GM12878 (cell line): ENCODE measurements at regions not wholly inside any gene's neighbourhood (a gene's known extent, or its start where the extent isn't known, plus 50 kb on each side); places are given as distances from the start of the nearest gene placed in this dataset.

Experiments
- ATAC-seq: fragments of 200-7000 bp; cut with Tn5 transposase; 3 replicates; pipeline ENCODE4 v1.9.1; 2020; ENCODE audit warnings: mild to moderate bottlenecking, moderate library complexity
- BruUV-seq: library from RNA; stranded (reverse); fragments of 400-500 nt; replicated peaks from 2 replicates; lab custom pipeline; 2021; lab: Mats Ljungman, UMichigan
- CTCF ChIA-PET: fragments of 300-600 bp; sonication (Branson Sonifier 250); formaldehyde crosslinking; extraction: SDS; loops from one replicate; lab custom pipeline; 2021; ENCODE audit warnings: inconsistent platforms; lab: Yijun Ruan, JAX
- POLR2A ChIA-PET: fragments of 350-600 bp; formaldehyde crosslinking; extraction: SDS; loops from one replicate; lab custom pipeline; 2021; ENCODE audit warnings: inconsistent platforms; lab: Charles Lee
- RAD21 ChIA-PET: fragments of 300-600 bp; sonication (Branson Sonifier 250); formaldehyde crosslinking; loops from one replicate; lab custom pipeline; 2023; ENCODE audit warnings: antibody characterized with exemption; ENCODE audit not compliant: unreplicated experiment; lab: Charles Lee
- SMC1A ChIA-PET: fragments of 300-600 bp; sonication (Branson Sonifier 250); formaldehyde crosslinking; loops from one replicate; lab custom pipeline; 2023; ENCODE audit not compliant: unreplicated experiment, uncharacterized antibody; lab: Charles Lee
- DNase-seq: peaks from one replicate; pipeline ENCODE4 v3.0.0-alpha.2; 2011; ENCODE audit warnings: low read depth, low spot score
- FAIRE-seq: peaks from 3 replicates; lab custom pipeline; 2011; peaks lifted over from hg19 to GRCh38; lab: Jason Lieb, UNC
- H2AFZ ChIP-seq: 2 replicates; pipeline ENCODE4 v1.6.0; 2011; ENCODE audit warnings: low read depth, low read length, control low read depth; ENCODE audit not compliant: control insufficient read depth
- H3K27ac ChIP-seq: 2 replicates; pipeline ENCODE4 v1.5.1; 2011; ENCODE audit warnings: control low read depth; ENCODE audit not compliant: control insufficient read depth, insufficient read depth
- H3K27me3 ChIP-seq, 2 experiments: replicated peaks in 1 of 2; 2 replicates each; pipeline versions ENCODE4 v1.6.0 to v1.6.1; 2011; ENCODE audit warnings: low read length in 1 of 2; ENCODE audit not compliant: control insufficient read depth in 2 of 2, insufficient read depth in 2 of 2
- H3K36me3 ChIP-seq, 2 experiments: 2 replicates each; pipeline ENCODE4 v1.5.1; 2011; ENCODE audit warnings: low read length in 1 of 2; ENCODE audit not compliant: control insufficient read depth in 2 of 2, insufficient read depth in 2 of 2
- H3K4me1 ChIP-seq: 2 replicates; pipeline ENCODE4 v1.6.1; 2011; ENCODE audit warnings: mild to moderate bottlenecking, low read length, moderate library complexity, mixed read lengths; ENCODE audit not compliant: control insufficient read depth, insufficient read depth
- H3K4me2 ChIP-seq: 2 replicates; pipeline ENCODE4 v1.6.0; 2011; ENCODE audit warnings: control low read depth; ENCODE audit not compliant: control insufficient read depth, insufficient read depth
- H3K4me3 ChIP-seq: fragments of 200-600 bp; sonication (generic); 2 replicates; pipeline ENCODE4 v1.5.1; 2016
- H3K79me2 ChIP-seq: 2 replicates; pipeline ENCODE4 v1.6.0; 2011; ENCODE audit warnings: low read length; ENCODE audit not compliant: control insufficient read depth, insufficient read depth
- H3K9ac ChIP-seq: 2 replicates; pipeline ENCODE4 v1.8.0; 2011; ENCODE audit warnings: low read length, control low read depth, mixed read lengths; ENCODE audit not compliant: control insufficient read depth, insufficient read depth
- H3K9me3 ChIP-seq: replicated peaks from 3 replicates; pipeline ENCODE4 v1.5.1; 2011; ENCODE audit warnings: mild to moderate bottlenecking, low read length; ENCODE audit not compliant: control insufficient read depth, insufficient read depth
- H4K20me1 ChIP-seq: 2 replicates; pipeline ENCODE4 v1.6.0; 2011; ENCODE audit not compliant: control insufficient read depth, insufficient read depth
- ATF2 ChIP-seq: IDR thresholded peaks from 2 replicates; pipeline ENCODE4 v1.6.1; 2012; ENCODE audit warnings: low read length, inconsistent platforms
- DPF2 ChIP-seq: fragments of 450-650 bp; IDR thresholded peaks from 2 replicates; pipeline ENCODE4 v1.6.1; 2017; ENCODE audit warnings: mild to moderate bottlenecking
- HDAC6 ChIP-seq: fragments of 200-600 bp; sonication (generic); IDR thresholded peaks from one replicate; pipeline ENCODE4 v1.8.0; 2017; ENCODE audit warnings: antibody characterized with exemption; ENCODE audit not compliant: unreplicated experiment
- MTA2 ChIP-seq: fragments of 450-650 bp; IDR thresholded peaks from 2 replicates; pipeline ENCODE4 v1.6.1; 2016; ENCODE audit warnings: low read depth, mild to moderate bottlenecking, moderate library complexity
- MYB ChIP-seq: fragments of 150-350 bp; IDR thresholded peaks from 2 replicates; pipeline ENCODE4 v1.6.1; 2014; ENCODE audit warnings: mild to moderate bottlenecking, low read depth, low read length, borderline replicate concordance
- NBN ChIP-seq: fragments of 450-650 bp; IDR thresholded peaks from 2 replicates; pipeline ENCODE4 v1.6.1; 2016
- PAX8 ChIP-seq: fragments of 450-650 bp; IDR thresholded peaks from 2 replicates; pipeline ENCODE4 v1.6.1; 2017; ENCODE audit warnings: mild to moderate bottlenecking, moderate library complexity
- POU2F2 ChIP-seq: IDR thresholded peaks from 3 replicates; pipeline ENCODE4 v1.6.1; 2011; ENCODE audit warnings: low read depth, mild to moderate bottlenecking, low read length, borderline replicate concordance
- RBBP5 ChIP-seq: fragments of 200-600 bp; sonication (generic); conservative IDR thresholded peaks from 2 replicates; pipeline ENCODE4 v1.6.1; 2016
- SRF ChIP-seq, 2 experiments: IDR thresholded peaks; 2 replicates each; pipeline ENCODE4 v1.6.1; 2011; ENCODE audit warnings: low read depth in 2 of 2, low read length in 2 of 2, mild to moderate bottlenecking in 1 of 2, moderate library complexity in 1 of 2
- SUPT20H ChIP-seq: IDR thresholded peaks from 2 replicates; pipeline ENCODE4 v1.6.1; 2011; ENCODE audit warnings: low read depth, mild to moderate bottlenecking, low read length, moderate library complexity, borderline replicate concordance; ENCODE audit not compliant: control insufficient read depth
- TCF12 ChIP-seq: IDR thresholded peaks from 2 replicates; pipeline ENCODE4 v1.6.1; 2011; ENCODE audit warnings: low read depth, mild to moderate bottlenecking, low read length
- USF2 ChIP-seq: IDR thresholded peaks from 2 replicates; pipeline ENCODE4 v1.6.1; 2011; ENCODE audit warnings: low read depth, low read length, improper control_type of control experiment, borderline replicate concordance
- YY1 ChIP-seq: IDR thresholded peaks from 2 replicates; pipeline ENCODE4 v1.6.1; 2011; ENCODE audit warnings: low read depth, mild to moderate bottlenecking, low read length
- ZNF217 ChIP-seq: fragments of 450-650 bp; IDR thresholded peaks from 2 replicates; pipeline ENCODE4 v1.6.1; 2017; ENCODE audit warnings: antibody characterized with exemption, mild to moderate bottlenecking
- ZNF592 ChIP-seq: fragments of 450-650 bp; IDR thresholded peaks from 2 replicates; pipeline ENCODE4 v1.6.1; 2017; ENCODE audit warnings: mild to moderate bottlenecking, moderate library complexity
- WGBS: methylation state at CpG from one replicate; pipeline ENCODE4 v1.1.6; 2016; ENCODE audit warnings: low lambda C conversion rate; ENCODE audit not compliant: insufficient replicate concordance, insufficient coverage; ENCODE audit errors: missing lambda C conversion rate; 5-methylcytosine and 5-hydroxymethylcytosine counted together
- in situ Hi-C: fragments of 300-500 bp; cut with MboI; formaldehyde crosslinking; loops from 9 replicates; pipeline ENCODE4 v1.14.3; 2018; ENCODE audit warnings: mixed read lengths
- intact Hi-C: fragments of 100-400 bp; cut with micrococcal nuclease; formaldehyde crosslinking; loops from one replicate; pipeline ENCODE4 v1.14.2; 2022; ENCODE audit not compliant: unreplicated experiment
- TF ChIP-seq, protein P1 (sequence below): fragments of 450-650 bp; formaldehyde crosslinking; IDR thresholded peaks from 2 replicates; pipeline ENCODE4 v1.4.0; 2022; ENCODE audit warnings: mild to moderate bottlenecking, moderate library complexity

GRCh38 chr3:178300441-178300959 lies 235.7 kb upstream of the KCNMB2 start:
- H3K4me2 ChIP-seq, result no peak overlapping the region
- H3K4me1 ChIP-seq, result no peaks in the 10 kb centered on the region
- no peak for TF ChIP-seq ATF2
- no peak for TF ChIP-seq ZNF217
- TF ChIP-seq NBN, result no peak
- TF ChIP-seq YY1, result no peak
- TF ChIP-seq USF2, result no peak
- TF ChIP-seq RBBP5, result no peak
- no peak for TF ChIP-seq MYB
- TF ChIP-seq HDAC6, result no peak
- TF ChIP-seq SUPT20H, result no peak
- TF ChIP-seq TCF12, result no peak
- no peak for TF ChIP-seq PAX8
- no peak for TF ChIP-seq SRF (IDR thresholded peaks at IDR 0.05; ENCODE audit: low read depth in 2 of 2, low read length in 2 of 2)
- TF ChIP-seq ZNF592, result no peak
- TF ChIP-seq, protein P1, sequence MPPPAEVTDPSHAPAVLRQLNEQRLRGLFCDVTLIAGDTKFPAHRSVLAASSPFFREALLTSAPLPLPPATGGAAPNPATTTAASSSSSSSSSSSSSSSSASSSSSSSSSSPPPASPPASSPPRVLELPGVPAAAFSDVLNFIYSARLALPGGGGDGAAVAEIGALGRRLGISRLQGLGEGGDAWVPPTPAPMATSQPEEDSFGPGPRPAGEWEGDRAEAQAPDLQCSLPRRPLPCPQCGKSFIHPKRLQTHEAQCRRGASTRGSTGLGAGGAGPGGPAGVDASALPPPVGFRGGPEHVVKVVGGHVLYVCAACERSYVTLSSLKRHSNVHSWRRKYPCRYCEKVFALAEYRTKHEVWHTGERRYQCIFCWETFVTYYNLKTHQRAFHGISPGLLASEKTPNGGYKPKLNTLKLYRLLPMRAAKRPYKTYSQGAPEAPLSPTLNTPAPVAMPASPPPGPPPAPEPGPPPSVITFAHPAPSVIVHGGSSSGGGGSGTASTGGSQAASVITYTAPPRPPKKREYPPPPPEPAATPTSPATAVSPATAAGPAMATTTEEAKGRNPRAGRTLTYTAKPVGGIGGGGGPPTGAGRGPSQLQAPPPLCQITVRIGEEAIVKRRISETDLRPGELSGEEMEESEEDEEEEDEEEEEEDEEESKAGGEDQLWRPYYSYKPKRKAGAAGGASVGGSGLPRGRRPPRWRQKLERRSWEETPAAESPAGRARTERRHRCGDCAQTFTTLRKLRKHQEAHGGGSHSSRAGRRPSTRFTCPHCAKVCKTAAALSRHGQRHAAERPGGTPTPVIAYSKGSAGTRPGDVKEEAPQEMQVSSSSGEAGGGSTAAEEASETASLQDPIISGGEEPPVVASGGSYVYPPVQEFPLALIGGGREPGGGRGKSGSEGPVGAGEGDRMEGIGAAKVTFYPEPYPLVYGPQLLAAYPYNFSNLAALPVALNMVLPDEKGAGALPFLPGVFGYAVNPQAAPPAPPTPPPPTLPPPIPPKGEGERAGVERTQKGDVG (CRISPR knock-in tag), result no peak
- no peak for TF ChIP-seq MTA2
- TF ChIP-seq DPF2, result no peak
- no peak for TF ChIP-seq POU2F2
- ATAC-seq (no peak), FAIRE-seq (no peak), DNase-seq (no peak)
- H3K27me3 ChIP-seq, result no peaks in the 10 kb centered on the region
- no peaks in the 10 kb centered on the region for H3K36me3 ChIP-seq
- no peaks in the 10 kb centered on the region for H3K79me2 ChIP-seq
- POLR2A ChIA-PET, result no interaction called here
- BruUV-seq, result no TSS peak
- RAD21 ChIA-PET, result no interaction called here
- 13% methylated on average over 4 of the region's 4 CpGs for WGBS
- SMC1A ChIA-PET, result interaction anchor here (1.1 to 1.2 kb wide), 2 partner anchors 14 to 15 kb away, joined by 3 read pairs; no protein-coding TSS in a partner anchor
- H2AFZ ChIP-seq, result no peak overlapping the region
- intact Hi-C loops, result no loop called here
- H4K20me1 ChIP-seq, result no peaks in the 10 kb centered on the region
- no peak overlapping the region for H3K9ac ChIP-seq
- in situ Hi-C loops, result no loop called here
- no peak overlapping the region for H3K4me3 ChIP-seq
- CTCF ChIA-PET, result no interaction called here
- H3K27ac ChIP-seq, result no peak overlapping the region
- no peaks in the 10 kb centered on the region for H3K9me3 ChIP-seq
